SK-N-SH treated with all-trans-retinoic acid at 6 μM for 48 hours (cell line): ENCODE measurements at regions not wholly inside any gene's neighbourhood (a gene's known extent, or its start where the extent isn't known, plus 50 kb on each side); places are given as distances from the start of the nearest gene placed in this dataset.

Experiments used
- CREB5 ChIP-seq: fragments of 250-450 bp; sonication (Bioruptor Pico); IDR thresholded peaks from 2 replicates; pipeline ENCODE4 v1.5.1; 2020; ENCODE audit warnings: low read depth, mild to moderate bottlenecking, moderate library complexity
- RARB ChIP-seq: fragments of 250-450 bp; sonication (Bioruptor Pico); IDR thresholded peaks from 2 replicates; pipeline ENCODE4 v1.8.0; 2021; ENCODE audit warnings: mild to moderate bottlenecking, moderate library complexity
- ZFP3 ChIP-seq: fragments of 250-450 bp; sonication (Bioruptor Pico); IDR thresholded peaks from 2 replicates; pipeline ENCODE4 v1.5.0; 2020; ENCODE audit warnings: mild to moderate bottlenecking, moderate library complexity

- TF ChIP-seq ZFP3 = no peak
- no peak for TF ChIP-seq RARB (CRISPR knock-in tag)
- TF ChIP-seq CREB5 (CRISPR knock-in tag) = no peak
Measured at GRCh38 chr6:68052234-68052633, 582.8 kb upstream of the ADGRB3 start.
